ENCODE measurements at regions not wholly inside any gene's neighbourhood (a gene's known extent, or its start where the extent isn't known, plus 50 kb on each side); places are given as distances from the start of the nearest gene placed in this dataset.

DNA sequence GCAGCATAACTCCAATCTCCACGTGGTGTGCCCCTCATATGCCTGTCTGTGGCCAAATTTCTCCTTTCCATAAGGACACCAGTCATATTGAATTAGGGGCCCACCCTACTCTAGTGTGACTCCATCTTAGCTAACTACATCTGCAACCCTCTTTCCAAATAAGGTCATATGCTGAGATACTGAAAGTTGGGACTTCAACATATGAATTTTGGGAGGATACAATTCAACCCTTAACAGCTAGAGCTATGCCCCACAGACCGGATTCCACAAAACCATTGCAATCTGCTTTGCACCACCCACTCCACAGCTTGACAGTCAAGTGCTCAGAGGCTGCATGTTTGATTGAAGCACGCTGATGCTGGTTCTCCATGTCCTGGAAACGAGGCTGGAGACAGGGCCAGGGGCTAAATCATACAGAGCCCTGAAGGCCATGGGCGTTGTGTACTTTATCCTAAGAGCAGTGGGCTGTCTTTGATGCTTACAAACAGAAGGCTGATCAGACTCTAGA is 122.8 kb downstream of the MTX3 start:
- no peak overlapping the region for H3K27ac ChIP-seq (ENCODE audit: low read depth, low read length)
- no peak overlapping the region for H3K9ac ChIP-seq (ENCODE audit: low read length)
- no peaks in the 10 kb centered on the region for H3K9me3 ChIP-seq (ENCODE audit: control insufficient read depth in 1 of 2, insufficient read depth in 1 of 2, low read depth in 1 of 2, low read length in 2 of 2)
- H4K20me1 ChIP-seq (ENCODE audit: insufficient read depth), result no peaks in the 10 kb centered on the region
- no peaks in the 10 kb centered on the region for H3K79me2 ChIP-seq (ENCODE audit: insufficient read depth, low read length)
- no peak overlapping the region for H3K4me2 ChIP-seq (ENCODE audit: low read length)
- intact Hi-C loops (cut with micrococcal nuclease), result no loop called here
- CTCF ChIA-PET, result interaction anchor here (1.1 kb wide), 1 partner anchor 11 kb away, joined by 4 read pairs; no protein-coding TSS in a partner anchor
- DNase-seq (ENCODE audit: low read depth, low spot score), result no peak
- H3K4me3 ChIP-seq (replicated peaks in 1 of 2; ENCODE audit: low read depth in 1 of 2, low read length in 2 of 2), result no peak overlapping the region
- POLR2A ChIA-PET, result no interaction called here
- BruUV-seq (replicated peaks), result no TSS peak
- H3K4me1 ChIP-seq (ENCODE audit: control insufficient read depth in 1 of 2, insufficient read depth in 2 of 2, low read length in 2 of 2), result no peaks in the 10 kb centered on the region
- no peaks in the 10 kb centered on the region for H3K9me2 ChIP-seq (ENCODE audit: insufficient read depth)
- RAD21 ChIA-PET (ENCODE audit: low non-redundant PET in 1 of 2, low total read pairs in 2 of 2, uncharacterized antibody in 2 of 2, unreplicated experiment in 2 of 2), result no interaction called here
- H3K27me3 ChIP-seq (ENCODE audit: insufficient read depth, low read length), result no peaks in the 10 kb centered on the region
- ATAC-seq, result no peak
- no peak overlapping the region for H2AFZ ChIP-seq (ENCODE audit: low read depth, low read length, poor library complexity, severe bottlenecking)
- TF ChIP-seq RAD21 (IDR thresholded peaks at IDR 0.05; ENCODE audit: low read depth), result no peak
- no peaks in the 10 kb centered on the region for H3K36me3 ChIP-seq (ENCODE audit: control insufficient read depth in 1 of 2, insufficient read depth in 2 of 2, low read length in 2 of 2)

DNA sequence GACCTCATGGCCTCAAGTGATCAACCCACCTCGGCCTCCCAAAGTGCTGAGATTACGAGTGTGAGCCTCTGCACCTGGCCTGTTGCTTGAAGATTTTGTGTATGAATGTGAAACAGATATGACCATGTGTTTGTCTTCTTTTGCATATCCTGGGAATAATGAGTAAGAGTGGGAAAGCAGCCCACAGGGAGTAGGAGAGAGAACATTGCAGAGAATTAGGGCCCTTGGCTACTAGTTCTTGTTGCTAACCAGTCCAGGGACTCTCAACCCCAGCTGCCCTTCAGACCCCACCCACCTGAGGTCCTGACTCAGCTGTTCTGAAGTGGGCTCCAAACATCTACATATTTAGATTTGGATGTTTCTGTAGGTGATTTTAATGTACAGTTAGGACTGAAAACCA is 125.5 kb downstream of the MTX3 start:
- H3K36me3 ChIP-seq (ENCODE audit: control insufficient read depth in 1 of 2, insufficient read depth in 2 of 2, low read length in 2 of 2), result no peaks in the 10 kb centered on the region
- no peak for ATAC-seq
- DNase-seq (ENCODE audit: low read depth, low spot score), result no peak
- no peak overlapping the region for H2AFZ ChIP-seq (ENCODE audit: low read depth, low read length, poor library complexity, severe bottlenecking)
- H3K9ac ChIP-seq (ENCODE audit: low read length), result no peak overlapping the region
- no peaks in the 10 kb centered on the region for H3K9me3 ChIP-seq (ENCODE audit: control insufficient read depth in 1 of 2, insufficient read depth in 1 of 2, low read depth in 1 of 2, low read length in 2 of 2)
- RAD21 ChIA-PET (ENCODE audit: low non-redundant PET in 1 of 2, low total read pairs in 2 of 2, uncharacterized antibody in 2 of 2, unreplicated experiment in 2 of 2), result no interaction called here
- BruUV-seq (replicated peaks), result no TSS peak
- no peaks in the 10 kb centered on the region for H3K27me3 ChIP-seq (ENCODE audit: insufficient read depth, low read length)
- H3K27ac ChIP-seq (ENCODE audit: low read depth, low read length), result no peak overlapping the region
- H3K4me2 ChIP-seq (ENCODE audit: low read length), result no peak overlapping the region
- H3K9me2 ChIP-seq (ENCODE audit: insufficient read depth), result no peaks in the 10 kb centered on the region
- POLR2A ChIA-PET, result no interaction called here
- no peaks in the 10 kb centered on the region for H3K4me1 ChIP-seq (ENCODE audit: control insufficient read depth in 1 of 2, insufficient read depth in 2 of 2, low read length in 2 of 2)
- H4K20me1 ChIP-seq (ENCODE audit: insufficient read depth), result no peaks in the 10 kb centered on the region
- intact Hi-C loops (cut with micrococcal nuclease), result no loop called here
- CTCF ChIA-PET, result interaction anchor here (1.1 to 1.4 kb wide), 2 partner anchors 13 to 218 kb away, joined by 3 to 6 read pairs; no protein-coding TSS in a partner anchor
- H3K79me2 ChIP-seq (ENCODE audit: insufficient read depth, low read length), result no peaks in the 10 kb centered on the region
- H3K4me3 ChIP-seq (replicated peaks in 1 of 2; ENCODE audit: low read depth in 1 of 2, low read length in 2 of 2), result no peak overlapping the region
- TF ChIP-seq CBX3 (IDR thresholded peaks at IDR 0.05; ENCODE audit: low read depth) (no peak), CEBPB (IDR thresholded peaks at IDR 0.05; ENCODE audit: low read depth) (no peak), POLR2A (IDR thresholded peaks at IDR 0.05; ENCODE audit: borderline replicate concordance, extremely low read depth, insufficient read depth, insufficient read length) (no peak), JUND (IDR thresholded peaks at IDR 0.05) (no peak), ELF1 (IDR thresholded peaks at IDR 0.05; ENCODE audit: borderline replicate concordance, low read depth) (no peak), ZNF274 (IDR thresholded peaks at IDR 0.05; ENCODE audit: low read depth, low read length) (no peak), SP1 (IDR thresholded peaks at IDR 0.05; ENCODE audit: low read depth) (no peak), TCF7L2 (IDR thresholded peaks at IDR 0.05; ENCODE audit: borderline replicate concordance, extremely low read depth, insufficient read depth, insufficient read length) (no peak), SIN3A (IDR thresholded peaks at IDR 0.05; ENCODE audit: low read depth) (no peak)
- TF ChIP-seq, protein P1, sequence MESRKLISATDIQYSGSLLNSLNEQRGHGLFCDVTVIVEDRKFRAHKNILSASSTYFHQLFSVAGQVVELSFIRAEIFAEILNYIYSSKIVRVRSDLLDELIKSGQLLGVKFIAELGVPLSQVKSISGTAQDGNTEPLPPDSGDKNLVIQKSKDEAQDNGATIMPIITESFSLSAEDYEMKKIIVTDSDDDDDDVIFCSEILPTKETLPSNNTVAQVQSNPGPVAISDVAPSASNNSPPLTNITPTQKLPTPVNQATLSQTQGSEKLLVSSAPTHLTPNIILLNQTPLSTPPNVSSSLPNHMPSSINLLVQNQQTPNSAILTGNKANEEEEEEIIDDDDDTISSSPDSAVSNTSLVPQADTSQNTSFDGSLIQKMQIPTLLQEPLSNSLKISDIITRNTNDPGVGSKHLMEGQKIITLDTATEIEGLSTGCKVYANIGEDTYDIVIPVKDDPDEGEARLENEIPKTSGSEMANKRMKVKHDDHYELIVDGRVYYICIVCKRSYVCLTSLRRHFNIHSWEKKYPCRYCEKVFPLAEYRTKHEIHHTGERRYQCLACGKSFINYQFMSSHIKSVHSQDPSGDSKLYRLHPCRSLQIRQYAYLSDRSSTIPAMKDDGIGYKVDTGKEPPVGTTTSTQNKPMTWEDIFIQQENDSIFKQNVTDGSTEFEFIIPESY (IDR thresholded peaks at IDR 0.05; ENCODE audit: extremely low read depth, insufficient replicate concordance, low read length), result no peak
- TF ChIP-seq, protein P2, sequence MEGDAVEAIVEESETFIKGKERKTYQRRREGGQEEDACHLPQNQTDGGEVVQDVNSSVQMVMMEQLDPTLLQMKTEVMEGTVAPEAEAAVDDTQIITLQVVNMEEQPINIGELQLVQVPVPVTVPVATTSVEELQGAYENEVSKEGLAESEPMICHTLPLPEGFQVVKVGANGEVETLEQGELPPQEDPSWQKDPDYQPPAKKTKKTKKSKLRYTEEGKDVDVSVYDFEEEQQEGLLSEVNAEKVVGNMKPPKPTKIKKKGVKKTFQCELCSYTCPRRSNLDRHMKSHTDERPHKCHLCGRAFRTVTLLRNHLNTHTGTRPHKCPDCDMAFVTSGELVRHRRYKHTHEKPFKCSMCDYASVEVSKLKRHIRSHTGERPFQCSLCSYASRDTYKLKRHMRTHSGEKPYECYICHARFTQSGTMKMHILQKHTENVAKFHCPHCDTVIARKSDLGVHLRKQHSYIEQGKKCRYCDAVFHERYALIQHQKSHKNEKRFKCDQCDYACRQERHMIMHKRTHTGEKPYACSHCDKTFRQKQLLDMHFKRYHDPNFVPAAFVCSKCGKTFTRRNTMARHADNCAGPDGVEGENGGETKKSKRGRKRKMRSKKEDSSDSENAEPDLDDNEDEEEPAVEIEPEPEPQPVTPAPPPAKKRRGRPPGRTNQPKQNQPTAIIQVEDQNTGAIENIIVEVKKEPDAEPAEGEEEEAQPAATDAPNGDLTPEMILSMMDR (IDR thresholded peaks at IDR 0.05 in 2 of 3, conservative IDR thresholded peaks at IDR 0.05 in 1 of 3; ENCODE audit: borderline replicate concordance in 1 of 3, insufficient read depth in 1 of 3, low read depth in 2 of 3, low read length in 2 of 3), result no peak
- TF ChIP-seq, protein P3, sequence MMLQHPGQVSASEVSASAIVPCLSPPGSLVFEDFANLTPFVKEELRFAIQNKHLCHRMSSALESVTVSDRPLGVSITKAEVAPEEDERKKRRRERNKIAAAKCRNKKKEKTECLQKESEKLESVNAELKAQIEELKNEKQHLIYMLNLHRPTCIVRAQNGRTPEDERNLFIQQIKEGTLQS (IDR thresholded peaks at IDR 0.05), result no peak
- TF ChIP-seq, protein P4, sequence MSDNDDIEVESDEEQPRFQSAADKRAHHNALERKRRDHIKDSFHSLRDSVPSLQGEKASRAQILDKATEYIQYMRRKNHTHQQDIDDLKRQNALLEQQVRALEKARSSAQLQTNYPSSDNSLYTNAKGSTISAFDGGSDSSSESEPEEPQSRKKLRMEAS (IDR thresholded peaks at IDR 0.05), result no peak
